ENCODE measurements at regions not wholly inside any gene's neighbourhood (a gene's known extent, or its start where the extent isn't known, plus 50 kb on each side); places are given as distances from the start of the nearest gene placed in this dataset.

GRCh38 chr7:34260279-34260678 is 354.9 kb downstream of the BMPER start:
- H3K9ac ChIP-seq (ENCODE audit: extremely low read depth, insufficient read length, low read length) = no peak overlapping the region
- no peaks in the 10 kb centered on the region for H4K20me1 ChIP-seq (ENCODE audit: control insufficient read depth, insufficient read depth, insufficient read length)
- H3T11ph ChIP-seq (ENCODE audit: low read length) = no peak overlapping the region
- DNase-seq = no peak
- H3K27me3 ChIP-seq (ENCODE audit: insufficient read depth, low read length) = no peaks in the 10 kb centered on the region
- H2BK12ac ChIP-seq (ENCODE audit: insufficient read length, low read depth, low read length) = no peak overlapping the region
- peaks cover 0 to 3% of the 10 kb centered on the region in 2 experiments; a peak in 1 of 4 replicates for H3K4me1 Mint-ChIP-seq
- H3K27ac ChIP-seq (ENCODE audit: insufficient read length, low read depth, low read length) = no peak overlapping the region
- no peak overlapping the region for H4K91ac ChIP-seq (ENCODE audit: insufficient read length, low read depth, low read length)
- TF ChIP-seq CTCF (conservative IDR thresholded peaks at IDR 0.05) = no peak
- no peaks in the 10 kb centered on the region for H3K79me2 ChIP-seq (ENCODE audit: insufficient read depth, low read length)
- no peaks in the 10 kb centered on the region for H3K23me2 ChIP-seq (ENCODE audit: insufficient read length, low read depth, low read length, poor library complexity, severe bottlenecking)
- no peak overlapping the region for H2BK120ac ChIP-seq (ENCODE audit: low read depth, low read length, poor library complexity, severe bottlenecking)
- H3K23ac ChIP-seq (ENCODE audit: insufficient read length, low read depth, low read length) = no peak overlapping the region
- no peak overlapping the region for H2AK5ac ChIP-seq (ENCODE audit: insufficient read length, low read length)
- no peaks in the 10 kb centered on the region for H3K4me1 ChIP-seq (ENCODE audit: insufficient read depth, low read length)
- H2BK15ac ChIP-seq (ENCODE audit: low read depth, low read length) = no peak overlapping the region
- no peak overlapping the region for H4K5ac ChIP-seq (ENCODE audit: insufficient read length, low read depth, low read length)
- no peak overlapping the region for H3K4me3 Mint-ChIP-seq
- peaks cover 5 to 18% (median 8%) of the 10 kb centered on the region in 3 experiments; a peak in 6 of 7 replicates for H3K36me3 Mint-ChIP-seq (ENCODE audit: insufficient read depth in 1 of 3, low read depth in 3 of 3)
- no peak overlapping the region for H3K4me2 ChIP-seq (ENCODE audit: insufficient read depth, insufficient read length, low read length)
- no peaks in the 10 kb centered on the region for H3K79me1 ChIP-seq (ENCODE audit: insufficient read depth, low read depth, low read length, poor library complexity, severe bottlenecking)
- H3K9me3 ChIP-seq (ENCODE audit: control insufficient read depth, low read depth, low read length) = no peaks in the 10 kb centered on the region
- no peak overlapping the region for H2BK20ac ChIP-seq (ENCODE audit: low read depth, low read length, poor library complexity, severe bottlenecking)
- H2AFZ ChIP-seq (ENCODE audit: low read length) = no peak overlapping the region
- H3K4ac ChIP-seq (ENCODE audit: low read depth, low read length) = no peak overlapping the region
- H3K27me3 Mint-ChIP-seq (ENCODE audit: low read depth) = no peaks in the 10 kb centered on the region
- no peak overlapping the region for H3K56ac ChIP-seq (ENCODE audit: insufficient read length, low read depth, low read length)
- H2BK5ac ChIP-seq (ENCODE audit: insufficient read length, low read length) = no peak overlapping the region
- H3K27ac Mint-ChIP-seq = no peak overlapping the region
- peaks cover 0 to 5% of the 10 kb centered on the region in 2 experiments; a peak in 2 of 5 replicates for H3K9me3 Mint-ChIP-seq
- no peak overlapping the region for H3K18ac ChIP-seq (ENCODE audit: insufficient read length, low read depth, low read length)
- no peak overlapping the region for H3K14ac ChIP-seq (ENCODE audit: insufficient read depth, low read length)
- H4K8ac ChIP-seq (replicated peaks; ENCODE audit: insufficient read length, low read depth, low read length) = no peak overlapping the region

Data from H9 (cell line).